Effector memory CD4-positive, alpha-beta T cell (primary cell): ENCODE measurements at regions not wholly inside any gene's neighbourhood (a gene's known extent, or its start where the extent isn't known, plus 50 kb on each side); places are given as distances from the start of the nearest gene placed in this dataset.

Experiments used
- DNase-seq, 3 donors: peaks; one replicate each; pipeline ENCODE4 v3.0.0-alpha.2; 2020
- H3K27ac ChIP-seq: 2 replicates; pipeline ENCODE4 v1.7.0; 2013; ENCODE audit warnings: mild to moderate bottlenecking, low read length, moderate library complexity; ENCODE audit not compliant: insufficient read depth, poor library complexity, severe bottlenecking
- H3K27me3 ChIP-seq: replicated peaks from 2 replicates; pipeline ENCODE4 v1.7.0; 2013; ENCODE audit warnings: mild to moderate bottlenecking, low read length; ENCODE audit not compliant: insufficient read depth, control insufficient read depth, poor library complexity, severe bottlenecking
- H3K36me3 ChIP-seq: 2 replicates; pipeline ENCODE4 v1.7.0; 2013; ENCODE audit warnings: mild to moderate bottlenecking, low read length, moderate library complexity; ENCODE audit not compliant: control insufficient read depth, insufficient read depth
- H3K4me1 ChIP-seq: 2 replicates; pipeline ENCODE4 v1.7.0; 2013; ENCODE audit warnings: low read length, mild to moderate bottlenecking; ENCODE audit not compliant: control insufficient read depth, insufficient read depth, poor library complexity, severe bottlenecking
- H3K4me3 ChIP-seq: 2 replicates; pipeline ENCODE4 v1.7.0; 2013; ENCODE audit warnings: low read length, low read depth, mild to moderate bottlenecking; ENCODE audit not compliant: insufficient read depth, poor library complexity, severe bottlenecking
- H3K9me3 ChIP-seq: 2 replicates; pipeline ENCODE4 v1.7.0; 2013; ENCODE audit warnings: mild to moderate bottlenecking, low read length, moderate library complexity; ENCODE audit not compliant: control insufficient read depth

DNA sequence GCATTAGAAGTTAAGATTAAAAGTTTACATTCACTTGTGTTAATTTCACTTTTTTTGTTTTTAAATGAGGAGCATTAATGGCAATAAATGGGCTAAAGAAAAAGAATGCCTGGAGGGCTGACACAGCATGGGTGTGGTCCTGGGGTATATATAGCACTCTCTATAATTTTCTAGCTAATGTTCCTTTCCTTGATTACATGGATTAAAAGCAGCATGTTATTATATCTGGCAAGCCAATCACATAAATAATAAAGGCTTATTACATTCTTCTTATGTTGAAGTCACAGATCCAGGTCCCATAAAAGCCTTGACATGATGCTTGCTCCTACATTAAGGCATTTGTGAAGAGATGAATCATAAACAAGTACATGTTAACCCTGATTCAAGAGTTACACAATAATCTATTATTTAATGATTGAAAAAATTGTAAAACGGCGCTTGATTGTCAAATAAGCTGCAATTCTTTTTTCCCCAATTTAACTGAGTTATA, 91.4 kb downstream of the LYPLAL1 start:
- Histone ChIP-seq H3K4me1 (no peaks in the 10 kb centered on the region), H3K4me3 (no peak overlapping the region), H3K36me3 (no peaks in the 10 kb centered on the region), H3K9me3 (no peaks in the 10 kb centered on the region), H3K27me3 (no peaks in the 10 kb centered on the region), H3K27ac (no peak overlapping the region)
- DNase-seq, result no peak

GRCh38 chr1:219264561-219264960, 90.9 kb downstream of the LYPLAL1 start:
- Histone ChIP-seq H3K27ac (no peak overlapping the region), H3K9me3 (no peaks in the 10 kb centered on the region), H3K27me3 (no peaks in the 10 kb centered on the region), H3K36me3 (no peaks in the 10 kb centered on the region), H3K4me1 (no peaks in the 10 kb centered on the region), H3K4me3 (no peak overlapping the region)
- DNase-seq, result no peak
